ELR (cell line): ENCODE measurements at regions not wholly inside any gene's neighbourhood (a gene's known extent, or its start where the extent isn't known, plus 50 kb on each side); places are given as distances from the start of the nearest gene placed in this dataset.
"Not testable (repeated sequence)": the region's sequence is repeated elsewhere in the genome, so short reads cannot be mapped to it uniquely, and the experiment has no call there.

Source experiments
- DNase-seq: peaks from one replicate; pipeline ENCODE4 v3.0.0-alpha.2; 2015; ENCODE audit warnings: low read depth

GRCh38 chr1:849873-850272, 73.8 kb upstream of the SAMD11 start:
- DNase-seq, result not testable (repeated sequence)

- DNase-seq, result peak; percentile 21
These were observed 73.4 kb upstream of the SAMD11 start for GRCh38 chr1:850318-850717.

GRCh38 chr1:851398-851797, 72.3 kb upstream of the SAMD11 start:
- not testable (repeated sequence) for DNase-seq

GRCh38 chr1:851841-852240, 71.9 kb upstream of the SAMD11 start:
- not testable (repeated sequence) for DNase-seq

- DNase-seq, result not testable (repeated sequence)
These were observed 68.3 kb upstream of the SAMD11 start for GRCh38 chr1:855202-855981.

GRCh38 chr1:856541-857057, 67.1 kb upstream of the SAMD11 start:
- DNase-seq, result not testable (repeated sequence)

GRCh38 chr1:857926-858648, 65.6 kb upstream of the SAMD11 start:
- DNase-seq, result peak; percentile 15

GRCh38 chr1:858649-859041, 65.1 kb upstream of the SAMD11 start:
- DNase-seq, result peak; percentile 5

GRCh38 chr1:860941-861340, 62.8 kb upstream of the SAMD11 start:
- not testable (repeated sequence) for DNase-seq

- DNase-seq, result no peak
These were observed 62.0 kb upstream of the SAMD11 start for GRCh38 chr1:861714-862113.

GRCh38 chr1:862601-863000, 61.1 kb upstream of the SAMD11 start:
- not testable (repeated sequence) for DNase-seq

- DNase-seq, result not testable (repeated sequence)
These were observed 58.1 kb upstream of the SAMD11 start for GRCh38 chr1:865633-866032.

GRCh38 chr1:866095-866494, 57.6 kb upstream of the SAMD11 start:
- no peak for DNase-seq

GRCh38 chr1:866631-867299, 57.0 kb upstream of the SAMD11 start:
- not testable (repeated sequence) for DNase-seq

- not testable (repeated sequence) for DNase-seq
These were observed 56.2 kb upstream of the SAMD11 start for GRCh38 chr1:867550-867949.

- DNase-seq, result peak; percentile 58
These were observed 54.1 kb upstream of the SAMD11 start for GRCh38 chr1:869499-870244.
